GM18873 (cell line): ENCODE measurements at regions not wholly inside any gene's neighbourhood (a gene's known extent, or its start where the extent isn't known, plus 50 kb on each side); places are given as distances from the start of the nearest gene placed in this dataset.

Experiments
- ATAC-seq: cut with Tn5 transposase; IDR thresholded peaks from one replicate; pipeline ENCODE4 v1.9.1; 2021; ENCODE audit warnings: mild to moderate bottlenecking, moderate library complexity, moderate number of reproducible peaks; ENCODE audit not compliant: unreplicated experiment, low FRiP score

GRCh38 chr2:153110486-153110885 lies 368.1 kb downstream of the RPRM start:
- ATAC-seq = no peak

DNA sequence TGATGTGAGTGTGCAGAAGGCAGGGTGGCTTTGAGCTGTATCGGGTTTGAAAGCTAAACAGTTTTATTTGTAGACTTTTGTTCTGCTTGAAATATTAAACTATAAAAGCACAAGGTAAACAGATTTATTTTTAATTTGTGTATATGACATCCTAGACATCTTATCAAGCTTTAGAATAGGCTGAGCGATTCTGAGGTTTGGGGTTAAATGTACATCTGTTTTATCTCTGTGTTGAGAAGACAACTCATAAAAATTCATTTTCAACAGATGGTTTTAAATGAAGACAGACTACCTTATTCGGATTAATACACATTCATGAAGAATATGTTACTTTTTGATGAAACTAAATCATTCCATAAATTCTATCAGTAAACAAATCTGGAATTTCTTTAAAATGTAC lies 368.8 kb downstream of the RPRM start:
- no peak for ATAC-seq

GRCh38 chr2:153106802-153107477 lies 371.6 kb downstream of the RPRM start:
- ATAC-seq = no peak

DNA sequence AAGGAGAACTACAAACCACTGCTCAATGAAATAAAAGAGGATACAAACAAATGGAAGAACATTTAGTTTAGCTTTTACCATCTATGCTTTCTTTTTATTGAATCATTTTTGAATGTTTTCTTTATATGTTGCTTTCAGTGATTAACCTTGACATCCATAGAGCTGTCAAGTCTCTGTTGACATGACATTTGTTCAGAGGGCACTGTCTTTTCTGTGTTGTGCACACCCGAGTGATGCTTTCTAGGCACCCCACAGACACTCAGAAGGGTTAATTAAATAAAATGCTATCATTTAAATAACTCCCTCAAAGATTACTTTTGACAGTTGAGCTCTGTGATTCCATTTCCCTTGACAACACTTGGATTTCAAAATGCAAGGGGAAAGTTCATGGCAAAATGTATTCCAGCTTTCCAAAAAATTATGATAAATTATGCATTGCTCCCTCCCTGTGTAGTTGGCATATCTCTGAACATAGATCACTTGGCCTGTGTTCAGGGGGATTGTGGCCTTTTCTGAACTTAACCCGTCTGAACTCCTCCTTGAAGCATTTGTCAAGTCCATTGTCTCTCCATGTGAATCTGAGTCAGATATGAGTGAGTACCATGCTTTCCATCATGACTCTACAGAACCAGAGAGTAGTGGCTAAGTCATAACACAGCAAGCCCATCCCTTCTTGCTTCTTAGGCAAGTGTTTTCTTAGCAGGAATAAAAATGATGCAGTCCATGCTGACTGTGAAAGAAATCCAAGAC lies 372.6 kb downstream of the RPRM start:
- no peak for ATAC-seq

- no peak for ATAC-seq
Measured at GRCh38 chr2:153101187-153101586, 377.4 kb downstream of the RPRM start.

- ATAC-seq = no peak
Measured at GRCh38 chr2:153100151-153100550, 378.4 kb downstream of the RPRM start.

DNA sequence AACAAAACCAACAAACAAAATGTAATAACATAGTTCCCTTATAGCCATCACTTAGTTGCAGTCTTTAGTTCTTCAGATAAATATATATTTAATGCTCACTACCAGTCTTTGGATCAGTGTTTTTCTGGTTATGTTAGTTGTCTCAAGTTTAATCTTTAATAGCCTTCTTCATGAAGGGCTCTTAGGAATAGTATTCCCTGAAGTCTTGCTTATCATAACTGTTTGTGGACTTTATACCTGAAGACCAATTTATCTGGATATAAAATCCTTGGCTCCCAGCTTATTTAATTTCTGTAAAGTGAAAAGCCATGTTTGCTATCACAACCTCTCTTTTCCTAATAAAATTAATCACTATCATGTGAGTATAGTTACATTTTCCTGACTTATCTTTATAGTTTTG lies 379.7 kb downstream of the ARL6IP6 start:
- ATAC-seq = no peak

GRCh38 chr2:153096272-153096671 lies 377.9 kb downstream of the ARL6IP6 start:
- ATAC-seq = no peak

- no peak for ATAC-seq
Measured at GRCh38 chr2:153091344-153091743, 372.9 kb downstream of the ARL6IP6 start.

DNA sequence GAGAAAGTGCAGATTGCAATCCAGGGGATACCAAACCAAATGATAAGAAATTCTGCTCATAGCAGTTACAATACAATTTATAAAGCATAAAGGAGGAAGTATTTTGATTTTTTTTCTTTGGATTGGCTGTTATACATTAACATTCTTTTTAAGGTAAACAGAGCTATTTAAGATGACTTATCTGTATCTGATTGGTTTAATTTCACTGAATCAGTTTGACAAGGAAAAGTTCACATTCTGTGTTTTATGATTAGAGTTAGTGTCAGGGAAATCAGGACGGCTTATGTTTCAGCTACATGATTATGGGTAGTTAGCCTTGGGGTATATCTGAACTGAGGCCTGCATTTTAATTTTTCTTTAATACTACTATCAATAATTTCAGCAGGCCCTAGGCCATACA lies 360.9 kb downstream of the ARL6IP6 start:
- ATAC-seq = no peak

DNA sequence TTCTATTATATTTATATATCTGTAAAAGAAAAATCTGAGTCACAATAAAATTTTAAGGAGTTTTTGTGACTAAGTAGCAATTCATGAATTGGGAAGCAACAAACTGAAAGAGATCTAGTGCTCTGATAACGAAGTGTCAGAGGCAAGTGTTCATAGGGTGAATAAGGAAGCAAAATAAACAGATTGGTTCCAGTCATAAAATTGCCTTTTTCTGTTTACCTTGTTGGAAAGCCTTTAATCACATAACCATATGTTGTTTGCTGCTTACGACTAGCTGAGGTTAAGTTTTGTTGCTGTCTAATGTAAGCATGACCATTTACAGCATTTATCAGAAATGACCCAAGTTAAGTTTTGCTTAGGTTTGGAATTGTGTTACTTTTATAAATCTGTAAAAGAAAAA lies 358.9 kb downstream of the ARL6IP6 start:
- no peak for ATAC-seq

DNA sequence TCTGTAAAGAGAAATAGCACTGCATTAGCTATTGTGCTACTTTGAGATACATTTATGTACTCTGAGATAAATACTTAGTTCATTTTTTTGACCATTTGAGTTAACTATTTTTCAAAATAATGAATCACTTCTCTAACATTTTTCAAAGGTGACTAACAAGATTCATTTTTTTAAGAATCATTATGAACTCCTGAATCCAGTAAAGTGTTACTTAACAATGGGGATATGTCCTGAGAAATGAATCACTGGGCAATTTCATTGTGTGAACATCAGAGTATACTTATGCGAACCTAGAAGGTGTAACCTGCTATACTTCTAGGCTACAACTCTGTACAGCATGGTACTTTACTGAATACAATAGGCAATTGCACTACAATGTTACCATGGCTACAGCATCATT lies 355.8 kb downstream of the ARL6IP6 start:
- no peak for ATAC-seq

DNA sequence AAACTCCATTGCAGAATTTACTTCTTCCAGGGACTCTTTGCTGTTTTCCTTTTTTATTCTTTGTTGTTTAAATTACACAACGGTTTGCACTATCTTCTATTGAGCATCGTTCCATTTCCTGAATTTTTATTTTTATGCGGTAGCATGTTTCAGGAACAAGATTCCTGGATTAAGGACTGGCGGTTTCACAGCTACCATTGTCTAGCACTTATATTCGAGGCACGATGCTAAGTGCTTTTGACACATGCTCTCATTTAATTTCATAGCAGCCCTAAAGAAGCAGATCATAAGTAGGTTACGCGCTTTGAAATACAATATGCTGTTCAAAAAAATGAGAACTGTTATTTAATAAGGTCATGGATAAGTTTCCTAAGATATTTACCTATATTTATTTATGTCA lies 354.4 kb downstream of the ARL6IP6 start:
- no peak for ATAC-seq

DNA sequence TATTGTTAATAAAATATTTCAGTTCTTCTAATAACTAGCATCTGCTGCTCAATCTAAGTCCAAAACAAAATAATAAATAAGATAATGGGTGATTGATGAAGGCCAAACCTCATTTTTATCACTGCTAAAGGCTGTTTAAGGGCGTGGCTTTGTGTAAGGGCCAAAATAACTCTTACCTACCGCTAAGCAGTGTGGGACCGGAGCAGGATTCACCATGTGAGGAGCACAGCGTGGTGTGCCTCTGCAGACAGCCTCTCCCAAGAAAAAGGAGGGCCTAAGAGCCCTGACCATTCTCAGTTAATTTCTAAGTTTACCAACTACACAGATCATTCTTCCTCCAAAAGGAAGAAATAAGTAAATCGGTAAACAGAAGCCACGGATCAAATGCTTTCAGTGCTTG lies 353.7 kb downstream of the ARL6IP6 start:
- no peak for ATAC-seq

DNA sequence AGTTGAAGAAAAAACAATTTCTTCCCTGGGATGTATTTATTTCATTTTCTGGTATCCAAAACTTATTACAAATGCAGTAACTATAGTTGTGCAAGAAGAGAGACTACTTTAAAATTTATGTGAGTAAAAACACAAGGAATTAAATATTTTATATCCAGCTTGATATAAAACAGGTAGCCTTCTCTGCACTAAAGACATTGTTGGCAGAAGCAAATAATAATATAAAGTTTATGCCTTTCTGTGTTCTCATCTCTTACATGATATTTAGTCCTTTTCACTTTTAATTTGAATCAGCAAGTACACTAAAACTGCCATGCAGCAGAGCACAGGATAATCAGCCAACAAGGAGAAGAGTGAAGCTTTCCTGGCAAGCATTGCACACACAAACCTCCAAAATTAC lies 352.7 kb downstream of the ARL6IP6 start:
- no peak for ATAC-seq

DNA sequence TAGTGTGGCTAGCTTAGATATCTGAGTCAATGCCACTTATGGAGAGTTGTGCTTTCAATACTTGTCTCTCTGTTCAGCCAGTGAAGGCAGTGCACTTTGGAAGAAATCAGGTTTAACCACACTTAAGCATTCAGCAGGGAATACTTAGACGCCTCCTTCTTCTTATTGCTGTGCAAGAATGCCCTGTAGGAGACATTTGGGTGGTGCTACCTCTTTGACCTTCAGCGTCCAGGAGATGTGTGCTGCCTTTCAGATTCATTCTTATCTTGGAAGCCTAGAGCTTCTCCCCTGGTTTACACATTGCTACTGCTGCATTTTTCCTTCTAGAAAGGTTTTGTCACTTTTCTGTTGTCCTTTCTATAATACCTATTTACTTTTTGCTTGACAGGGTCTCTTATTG lies 350.5 kb downstream of the ARL6IP6 start:
- ATAC-seq = no peak

DNA sequence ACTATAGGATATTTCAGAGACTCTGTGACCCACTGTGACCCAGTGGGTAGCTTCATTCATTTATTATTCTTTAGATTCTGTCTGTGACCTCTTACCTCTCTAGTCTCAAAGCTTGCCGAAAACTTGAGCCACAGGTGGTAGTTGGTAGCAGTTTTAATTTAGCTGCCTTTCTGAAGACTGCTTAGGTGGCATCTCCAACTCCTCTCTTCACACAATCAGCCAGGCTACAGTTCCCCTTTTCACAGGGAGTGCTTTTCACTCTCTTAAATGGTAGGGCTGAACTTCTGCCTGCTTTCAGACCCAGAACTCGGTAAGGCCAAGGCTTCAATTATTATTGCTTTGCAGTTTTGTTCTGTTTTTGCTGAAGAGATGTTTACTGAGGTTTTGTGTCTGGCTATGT lies 349.6 kb downstream of the ARL6IP6 start:
- ATAC-seq = no peak

GRCh38 chr2:153059338-153060052 lies 341.1 kb downstream of the ARL6IP6 start:
- ATAC-seq = no peak

DNA sequence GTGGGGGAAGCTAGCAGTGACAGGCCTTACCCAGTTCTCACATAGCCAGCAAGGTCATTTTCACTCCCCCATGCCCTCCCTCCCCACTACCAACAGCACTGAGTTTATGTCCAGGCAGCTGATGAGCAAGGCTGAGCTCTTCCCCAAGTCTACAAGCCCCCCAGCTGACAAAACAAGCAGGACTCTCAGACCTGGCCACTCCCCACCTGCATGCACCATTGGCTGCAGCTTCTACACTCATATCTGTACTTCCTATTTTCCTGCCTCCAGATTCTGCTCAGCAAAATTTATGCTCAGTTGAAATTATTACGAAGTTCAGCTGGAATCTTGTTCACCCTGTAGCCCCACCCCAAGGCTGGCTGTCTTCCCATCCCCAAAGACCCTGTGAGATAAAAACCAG lies 339.3 kb downstream of the ARL6IP6 start:
- ATAC-seq = no peak

DNA sequence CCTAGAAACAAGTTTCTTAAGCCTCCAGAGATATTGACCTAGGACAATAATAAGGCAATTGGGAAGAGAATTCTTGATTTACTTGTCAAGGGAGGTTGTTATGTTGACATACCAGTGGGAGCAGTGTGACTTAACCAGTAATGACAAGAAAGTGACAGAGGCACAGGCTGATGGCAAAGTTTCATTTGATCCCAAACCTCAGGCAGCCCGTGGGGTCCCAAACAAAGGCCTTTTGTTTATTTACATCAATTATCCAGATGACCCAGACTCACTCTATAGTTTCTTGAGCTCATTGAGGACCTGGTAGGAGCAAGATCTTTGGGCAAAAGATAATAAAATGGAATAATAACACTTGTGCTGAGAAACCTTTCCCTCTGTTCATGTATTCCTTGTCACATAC lies 336.8 kb downstream of the ARL6IP6 start:
- ATAC-seq = no peak

DNA sequence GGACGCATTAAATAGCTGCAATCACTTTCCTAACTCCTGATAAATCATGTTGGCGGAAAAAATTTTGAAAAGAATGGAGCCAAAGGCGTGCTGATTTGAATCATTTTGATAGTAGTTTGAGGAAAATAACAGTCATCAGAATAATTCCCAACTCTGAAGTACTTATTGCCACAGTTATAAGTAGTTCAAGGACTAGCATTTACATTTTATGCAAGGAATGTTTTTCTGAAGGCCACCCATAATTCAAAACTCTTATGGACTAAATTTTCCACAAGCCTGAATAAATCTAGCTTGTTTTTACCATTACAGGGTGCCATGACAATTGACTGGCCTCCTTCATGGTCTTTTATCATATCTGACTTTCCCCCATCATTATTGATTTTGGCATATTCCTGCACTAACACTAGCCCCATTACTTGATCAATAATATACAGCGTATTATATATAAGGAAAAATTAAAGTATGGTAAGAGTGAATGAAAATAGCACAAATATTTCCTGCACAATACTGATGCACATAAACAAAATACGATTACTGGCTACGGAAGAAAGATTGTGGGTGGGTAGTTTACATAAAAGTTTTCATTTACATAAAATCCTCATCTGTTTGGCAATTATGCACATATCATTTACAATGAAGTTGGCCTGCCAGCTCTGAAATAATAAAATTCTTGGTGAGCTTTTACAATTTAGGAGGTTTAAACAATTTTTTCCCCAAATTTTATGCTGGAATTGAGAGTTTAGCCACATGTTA lies 334.6 kb downstream of the ARL6IP6 start:
- no peak for ATAC-seq
